HUDEP-2 (cell line): ENCODE measurements at regions not wholly inside any gene's neighbourhood (a gene's known extent, or its start where the extent isn't known, plus 50 kb on each side); places are given as distances from the start of the nearest gene placed in this dataset.

ENCODE experiments used
- DNase-seq, 76 experiments: peaks; one replicate each; lab custom pipeline; 2025; ENCODE audit not compliant: unreplicated experiment in 76 of 76; lab: John Stamatoyannopoulos, UW

DNA sequence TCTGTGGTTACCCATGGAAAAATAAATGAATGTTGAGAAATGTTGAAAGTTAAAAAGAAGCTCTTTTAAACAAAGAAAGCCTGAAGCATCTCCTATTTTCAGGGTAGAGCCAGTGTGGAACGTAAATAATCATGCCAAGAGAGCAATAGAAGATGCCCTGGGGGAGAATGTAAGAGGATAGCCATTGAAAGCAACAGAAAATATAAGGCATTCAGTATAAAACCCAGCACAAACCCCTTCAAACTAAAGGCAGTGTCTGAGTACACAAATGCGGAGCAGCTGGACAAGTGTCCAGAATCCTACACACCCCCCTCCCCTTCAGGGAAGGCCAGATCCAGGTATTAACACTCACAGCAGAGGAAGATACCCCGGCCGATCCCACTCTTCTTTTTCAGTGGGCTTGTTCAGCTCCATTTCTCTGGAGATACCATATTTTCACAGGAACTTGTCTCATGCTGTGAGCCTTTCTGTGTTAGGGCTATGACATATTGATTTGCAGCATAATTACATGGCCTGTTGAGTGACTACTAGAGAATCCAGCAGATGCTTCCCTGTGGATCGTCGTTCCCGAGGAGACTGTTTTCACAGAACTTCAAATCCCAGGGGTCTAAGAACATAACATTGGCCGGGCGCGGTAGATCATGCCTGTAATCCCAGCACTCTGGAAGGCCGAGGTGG is 101.2 kb downstream of the PLK2 start:
- no peak for DNase-seq

GRCh38 chr5:58357799-58358500 is 101.9 kb downstream of the PLK2 start:
- no peak for DNase-seq

DNA sequence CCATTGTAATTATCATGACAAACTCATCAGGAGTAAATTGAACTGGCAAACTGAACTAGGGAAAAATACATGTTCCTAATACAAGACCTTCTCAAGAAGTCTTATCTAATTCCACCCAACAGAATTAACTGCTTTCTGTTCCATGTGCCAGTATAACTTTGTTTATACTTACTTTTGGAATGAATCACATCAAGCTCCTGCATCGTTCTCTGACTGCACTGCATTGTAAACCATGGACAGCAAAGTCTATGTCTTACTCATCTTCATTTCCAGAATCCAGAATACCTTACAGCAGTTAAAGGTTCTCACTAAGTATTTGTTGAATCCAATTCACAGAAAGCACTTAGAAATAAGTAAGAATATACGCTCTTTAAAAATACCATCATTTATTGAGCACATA is 102.8 kb downstream of the PLK2 start:
- no peak for DNase-seq

- no peak for DNase-seq
Measured at GRCh38 chr5:58356662-58357061, 103.2 kb downstream of the PLK2 start.

GRCh38 chr5:58354827-58355226 is 105.1 kb downstream of the PLK2 start:
- no peak for DNase-seq

DNA sequence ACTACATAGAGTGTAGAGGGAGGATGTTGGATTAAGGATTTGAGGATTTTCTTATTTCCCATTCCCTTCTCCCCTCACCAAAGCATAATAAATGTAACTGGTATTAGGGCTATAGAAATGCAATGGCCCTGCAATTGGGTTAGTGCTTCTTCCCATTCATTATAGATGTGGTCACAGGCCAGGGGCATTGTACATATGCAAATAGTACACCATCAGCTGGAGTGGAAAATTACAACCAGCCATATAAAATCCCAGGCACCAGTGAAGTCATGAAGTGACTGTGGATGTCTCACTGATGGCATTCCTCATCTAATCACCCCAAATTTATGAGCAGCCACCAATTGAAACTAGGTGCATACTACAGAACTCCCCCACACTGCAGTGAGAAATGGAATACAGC is 105.9 kb downstream of the PLK2 start:
- DNase-seq: no peak

GRCh38 chr5:58351190-58351589 is 108.7 kb downstream of the PLK2 start:
- DNase-seq: no peak

GRCh38 chr5:58348996-58349728 is 110.7 kb downstream of the PLK2 start:
- no peak for DNase-seq

GRCh38 chr5:58346041-58346440 is 113.8 kb downstream of the PLK2 start:
- no peak for DNase-seq

DNA sequence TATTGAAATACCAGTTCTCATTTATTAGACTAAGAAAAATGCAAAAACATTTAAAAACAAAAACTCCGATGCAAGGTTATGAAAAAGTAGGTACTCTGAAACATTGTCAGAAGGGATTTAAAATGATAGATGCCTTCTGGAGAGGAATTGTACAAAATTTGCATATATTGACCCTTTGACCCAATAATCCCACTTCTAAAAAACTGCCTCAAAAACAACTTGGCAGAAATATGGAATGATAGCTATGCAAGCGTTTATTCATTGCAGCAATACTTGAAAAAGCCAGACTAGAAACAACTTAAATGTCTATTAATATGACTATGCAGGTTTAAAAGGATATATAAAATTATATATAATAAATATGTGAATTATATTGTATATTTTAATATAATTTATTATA is 118.4 kb downstream of the PLK2 start:
- no peak for DNase-seq

DNA sequence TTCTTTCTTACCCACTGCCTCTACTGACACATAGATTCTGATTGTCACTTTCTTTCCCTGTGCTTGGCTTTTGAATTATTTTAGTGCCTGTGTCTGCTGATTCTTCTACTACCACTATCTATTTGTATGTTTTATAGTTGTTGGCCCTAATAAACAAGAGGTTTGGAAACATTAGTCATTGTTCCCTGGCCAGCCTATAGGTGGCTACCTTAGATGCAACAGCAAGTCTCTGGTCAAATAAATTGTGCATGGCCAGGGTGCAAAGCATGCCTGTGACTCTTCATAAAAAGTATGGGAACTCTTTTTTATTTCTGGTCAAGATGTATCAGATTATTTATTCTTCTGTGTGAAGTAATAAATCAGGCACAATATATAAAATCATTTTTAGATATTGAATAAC is 124.4 kb downstream of the PLK2 start:
- no peak for DNase-seq

GRCh38 chr5:58334035-58334434 is 125.9 kb downstream of the PLK2 start:
- DNase-seq: no peak

DNA sequence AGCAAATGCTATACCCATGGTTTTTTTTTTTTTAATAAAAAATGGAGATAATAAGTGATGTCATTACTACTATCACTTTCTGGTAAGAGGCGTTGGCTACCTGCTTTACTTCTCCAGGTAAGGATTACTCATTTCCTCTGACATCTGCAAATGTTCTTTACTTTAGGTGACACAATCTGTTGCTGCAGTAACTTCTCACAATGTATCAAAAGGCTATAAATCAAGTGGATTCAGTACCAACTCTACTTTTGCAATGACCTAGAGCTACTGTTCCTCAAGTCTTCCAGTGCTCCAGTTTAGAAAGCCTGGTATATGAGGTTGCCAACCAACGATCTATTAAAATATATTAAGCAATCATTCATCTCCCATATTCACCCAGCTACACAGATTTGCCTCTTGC is 129.1 kb downstream of the PLK2 start:
- no peak for DNase-seq

- DNase-seq: no peak
Measured at GRCh38 chr5:58327289-58327688, 132.6 kb downstream of the PLK2 start.

DNA sequence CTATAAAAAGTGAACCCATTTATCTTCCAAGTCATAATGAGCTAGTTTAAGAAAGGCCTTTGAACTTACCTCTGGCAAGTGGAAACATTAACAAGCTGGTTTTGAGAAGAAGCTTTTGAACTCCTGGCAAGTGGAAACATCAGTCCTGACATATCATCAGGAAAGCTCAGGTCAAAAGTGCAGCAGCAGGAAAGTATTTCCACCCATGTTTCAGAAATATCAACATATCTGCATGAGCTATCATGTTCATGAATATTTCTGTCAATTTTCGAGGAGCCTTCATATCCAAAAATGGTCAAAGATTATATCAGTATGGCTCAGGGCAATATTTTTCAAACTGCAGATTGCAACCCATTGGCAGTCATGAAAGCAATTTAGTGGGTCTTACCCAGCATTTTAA is 133.9 kb downstream of the PLK2 start:
- DNase-seq: no peak

DNA sequence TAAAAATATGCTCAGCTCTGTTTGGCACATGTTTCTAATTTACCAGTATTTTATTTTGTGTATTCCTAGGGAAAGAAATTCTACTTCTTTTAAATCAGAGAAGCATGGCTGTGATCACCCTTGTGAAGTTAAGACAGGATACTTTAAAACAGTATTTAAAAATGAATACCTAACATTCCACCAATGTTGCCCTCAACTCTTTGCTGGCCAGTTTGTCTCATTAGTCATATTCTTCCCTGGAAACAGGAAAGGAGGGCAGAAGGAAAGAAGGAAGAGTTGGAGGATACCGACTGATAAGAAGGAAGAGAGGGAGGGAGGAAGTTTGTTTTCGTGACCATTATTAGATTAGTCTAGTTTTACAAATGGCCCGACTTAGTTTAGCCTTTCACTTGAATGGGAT is 137.4 kb downstream of the PLK2 start:
- DNase-seq: no peak

DNA sequence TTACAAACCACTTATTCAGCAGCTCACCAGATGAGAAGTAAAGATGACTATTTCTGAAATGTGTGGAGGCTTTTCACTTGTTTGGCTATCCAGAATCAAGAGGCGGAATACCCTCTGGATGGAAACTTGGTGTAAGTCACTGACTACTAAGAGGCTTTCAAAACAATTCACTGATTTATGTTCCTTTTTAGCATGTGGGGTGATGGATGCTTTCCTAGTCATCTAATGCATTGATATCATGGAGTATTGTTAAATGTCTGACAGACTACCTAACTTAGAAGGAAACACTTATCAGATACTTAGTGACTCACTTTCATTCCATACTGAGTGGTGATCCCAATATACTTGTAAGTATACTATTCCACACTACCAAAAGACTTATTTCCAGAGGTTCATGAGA is 141.4 kb downstream of the PLK2 start:
- DNase-seq: no peak

DNA sequence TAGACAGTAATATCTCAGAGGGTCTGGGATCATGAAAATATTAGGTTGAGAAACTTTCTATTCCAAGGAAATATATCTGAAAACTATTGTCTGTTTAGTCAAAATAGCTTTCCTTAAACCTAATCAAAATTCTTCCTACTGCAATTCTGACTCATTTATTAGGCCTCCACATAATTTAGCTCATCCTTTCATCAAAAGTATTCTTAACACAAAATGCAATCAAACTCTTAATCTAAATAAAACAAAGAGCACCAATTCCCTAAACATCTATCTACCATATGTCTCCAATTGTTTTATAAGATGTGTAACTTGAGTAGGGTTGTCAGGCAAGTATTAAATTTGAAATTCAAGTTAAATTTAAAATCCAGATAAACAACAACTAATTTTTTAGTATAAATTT is 142.1 kb downstream of the PLK2 start:
- DNase-seq: no peak

DNA sequence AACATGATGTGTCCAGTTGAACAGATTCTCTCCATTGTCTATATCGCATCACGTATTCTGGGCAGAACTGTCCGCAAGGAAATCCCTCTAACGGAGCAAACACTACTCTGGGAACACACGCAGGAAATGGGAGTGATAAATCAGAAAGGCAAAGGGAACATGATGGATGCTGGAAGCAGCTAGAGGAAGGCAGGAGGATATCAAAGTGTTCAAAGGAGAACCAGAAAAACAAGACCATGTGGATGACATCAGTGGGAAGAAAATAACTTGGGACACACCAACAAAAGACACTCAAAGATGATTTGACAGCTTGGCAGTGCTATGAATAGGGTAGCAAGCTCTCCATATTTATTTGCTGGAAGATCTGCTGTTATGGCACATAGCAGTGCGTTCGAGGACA is 142.9 kb downstream of the PLK2 start:
- no peak for DNase-seq

- DNase-seq: no peak
Measured at GRCh38 chr5:58315794-58316193, 144.1 kb downstream of the PLK2 start.

- peak in 6 of 76 experiments; percentile 14 to 27 (median 22) for DNase-seq
Measured at GRCh38 chr5:58314356-58315210, 145.3 kb downstream of the PLK2 start.
